Neural progenitor cell (in vitro differentiated cells): ENCODE measurements at regions not wholly inside any gene's neighbourhood (a gene's known extent, or its start where the extent isn't known, plus 50 kb on each side); places are given as distances from the start of the nearest gene placed in this dataset.

Experiments
- DNase-seq: peaks from one replicate; pipeline ENCODE4 v3.0.0-alpha.2; 2016; ENCODE audit warnings: low spot score
- H2AFZ ChIP-seq: fragments of 200-600 bp; sonication (generic); replicated peaks from 2 replicates; pipeline ENCODE4 v1.6.1; 2016; ENCODE audit warnings: antibody characterized with exemption
- H3F3A ChIP-seq: fragments of 200-600 bp; sonication (generic); 2 replicates; pipeline ENCODE4 v1.6.1; 2016; ENCODE audit warnings: antibody characterized with exemption, low read depth
- H3K27ac ChIP-seq: fragments of 200-600 bp; sonication (generic); 2 replicates; pipeline ENCODE4 v1.5.1; 2016; ENCODE audit warnings: mild to moderate bottlenecking
- H3K27me3 ChIP-seq: fragments of 200-600 bp; sonication (generic); 2 replicates; pipeline ENCODE4 v1.6.1; 2016; ENCODE audit warnings: mild to moderate bottlenecking, moderate library complexity
- H3K36me3 ChIP-seq: fragments of 200-600 bp; sonication (generic); 2 replicates; pipeline ENCODE4 v1.5.1; 2016
- H3K4me1 ChIP-seq: fragments of 200-600 bp; sonication (generic); 2 replicates; pipeline ENCODE4 v1.6.1; 2016; ENCODE audit warnings: mixed run types
- H3K4me2 ChIP-seq: fragments of 200-600 bp; sonication (generic); 2 replicates; pipeline ENCODE4 v1.6.1; 2016
- H3K4me3 ChIP-seq: fragments of 200-600 bp; sonication (generic); 2 replicates; pipeline ENCODE4 v1.5.1; 2016
- H3K79me2 ChIP-seq: fragments of 200-600 bp; sonication (generic); 2 replicates; pipeline ENCODE4 v1.6.1; 2016; ENCODE audit warnings: low read depth
- H3K9ac ChIP-seq: fragments of 200-600 bp; sonication (generic); 2 replicates; pipeline ENCODE4 v1.6.1; 2016
- H3K9me3 ChIP-seq: fragments of 200-600 bp; sonication (generic); 2 replicates; pipeline ENCODE4 v1.5.1; 2016; ENCODE audit warnings: low read depth
- H4K20me1 ChIP-seq: fragments of 200-600 bp; sonication (generic); 2 replicates; pipeline ENCODE4 v1.6.1; 2016; ENCODE audit warnings: low read depth
- H3K27ac Mint-ChIP-seq: 3 replicates; pipeline ENCODE4 v1.8.0; 2021; ENCODE audit warnings: mixed read lengths
- H3K27me3 Mint-ChIP-seq: 2 replicates; pipeline ENCODE4 v1.8.0; 2022; ENCODE audit warnings: low read depth, mild to moderate bottlenecking, inconsistent platforms, moderate library complexity, mixed read lengths; ENCODE audit not compliant: insufficient read depth
- H3K36me3 Mint-ChIP-seq: 3 replicates; pipeline ENCODE4 v1.8.0; 2021; ENCODE audit warnings: mixed read lengths
- H3K4me1 Mint-ChIP-seq: 3 replicates; pipeline ENCODE4 v1.8.0; 2021; ENCODE audit warnings: mixed read lengths
- H3K4me3 Mint-ChIP-seq: 3 replicates; pipeline ENCODE4 v1.8.0; 2021; ENCODE audit warnings: mild to moderate bottlenecking, moderate library complexity, mixed read lengths
- H3K9me3 Mint-ChIP-seq: 3 replicates; pipeline ENCODE4 v1.8.0; 2020; ENCODE audit warnings: mixed read lengths
- CTCF ChIP-seq: fragments of 200-600 bp; sonication (generic); IDR thresholded peaks from 2 replicates; pipeline ENCODE4 v1.5.1; 2017; ENCODE audit warnings: antibody characterized with exemption, mild to moderate bottlenecking
- EZH2 ChIP-seq: fragments of 200-600 bp; sonication (generic); IDR thresholded peaks from 2 replicates; pipeline ENCODE4 v1.6.1; 2017; ENCODE audit warnings: antibody characterized with exemption, mild to moderate bottlenecking, moderate library complexity
- EZH2phosphoT487 ChIP-seq: fragments of 200-600 bp; sonication (generic); IDR thresholded peaks from 2 replicates; pipeline ENCODE4 v1.6.1; 2017; ENCODE audit warnings: antibody characterized with exemption

- Histone ChIP-seq H2AFZ (no peak overlapping the region), H3K4me2 (no peak overlapping the region), H3K4me3 (no peak overlapping the region), H3K4me1 (no peaks in the 10 kb centered on the region), H3K27ac (no peak overlapping the region), H3F3A (no peaks in the 10 kb centered on the region), H3K36me3 (no peaks in the 10 kb centered on the region), H4K20me1 (no peaks in the 10 kb centered on the region), H3K9ac (no peak overlapping the region), H3K9me3 (no peaks in the 10 kb centered on the region), H3K27me3 (no peaks in the 10 kb centered on the region), H3K79me2 (no peaks in the 10 kb centered on the region)
- peaks cover 7% of the 10 kb centered on the region for H3K4me1 Mint-ChIP-seq
- peaks cover 2% of the 10 kb centered on the region for H3K9me3 Mint-ChIP-seq
- peaks cover 6% of the 10 kb centered on the region for H3K27me3 Mint-ChIP-seq
- no peak for DNase-seq
- H3K36me3 Mint-ChIP-seq, result peaks cover 2% of the 10 kb centered on the region
- no peak overlapping the region for H3K4me3 Mint-ChIP-seq
- TF ChIP-seq EZH2phosphoT487 (no peak), EZH2 (no peak), CTCF (no peak)
- H3K27ac Mint-ChIP-seq, result no peak overlapping the region
Measured at GRCh38 chr1:60136395-60136794, 62.8 kb upstream of the C1orf87 start.

DNA sequence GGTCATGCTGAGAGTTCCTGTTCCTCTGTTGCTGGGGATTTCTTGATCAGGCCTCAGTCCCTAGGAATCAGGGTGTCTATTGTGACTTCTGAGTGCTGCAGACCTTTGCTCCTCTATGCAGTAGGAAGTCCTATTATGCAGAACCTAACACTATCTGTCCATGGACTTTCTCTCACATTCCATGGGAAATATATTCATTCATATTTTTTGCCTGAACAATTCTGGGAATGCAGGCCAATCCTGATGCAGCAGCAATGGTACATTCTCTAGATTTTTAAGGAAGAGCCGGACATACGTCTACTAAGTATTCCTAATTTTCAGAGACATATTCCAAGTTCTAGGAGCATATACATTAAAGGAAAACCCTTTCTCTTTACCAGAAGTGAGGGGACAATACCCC, 61.1 kb upstream of the C1orf87 start:
- no peak overlapping the region for H2AFZ ChIP-seq
- H3K27me3 ChIP-seq, result no peaks in the 10 kb centered on the region
- peaks cover 2% of the 10 kb centered on the region for H3K9me3 Mint-ChIP-seq
- DNase-seq, result no peak
- H3K36me3 Mint-ChIP-seq, result peaks cover 2% of the 10 kb centered on the region
- no peaks in the 10 kb centered on the region for H3K36me3 ChIP-seq
- H3K4me3 ChIP-seq, result no peak overlapping the region
- no peaks in the 10 kb centered on the region for H3K79me2 ChIP-seq
- no peaks in the 10 kb centered on the region for H3F3A ChIP-seq
- H3K4me1 Mint-ChIP-seq, result peaks cover 7% of the 10 kb centered on the region
- no peak overlapping the region for H3K4me3 Mint-ChIP-seq
- no peaks in the 10 kb centered on the region for H4K20me1 ChIP-seq
- H3K27ac ChIP-seq, result no peak overlapping the region
- no peak overlapping the region for H3K9ac ChIP-seq
- peaks cover 3% of the 10 kb centered on the region for H3K27me3 Mint-ChIP-seq
- H3K4me1 ChIP-seq, result no peaks in the 10 kb centered on the region
- no peak for TF ChIP-seq EZH2phosphoT487
- TF ChIP-seq EZH2, result no peak
- TF ChIP-seq CTCF, result no peak
- no peak overlapping the region for H3K4me2 ChIP-seq
- no peaks in the 10 kb centered on the region for H3K9me3 ChIP-seq
- H3K27ac Mint-ChIP-seq, result no peak overlapping the region

GRCh38 chr1:60133848-60134247, 60.3 kb upstream of the C1orf87 start:
- Histone ChIP-seq H3K4me2 (no peak overlapping the region), H4K20me1 (no peaks in the 10 kb centered on the region), H3K4me1 (no peaks in the 10 kb centered on the region), H3K36me3 (no peaks in the 10 kb centered on the region), H3K79me2 (no peaks in the 10 kb centered on the region), H3K27ac (no peak overlapping the region), H2AFZ (no peak overlapping the region), H3K27me3 (no peaks in the 10 kb centered on the region), H3K9me3 (no peaks in the 10 kb centered on the region), H3F3A (no peaks in the 10 kb centered on the region), H3K4me3 (no peak overlapping the region), H3K9ac (no peak overlapping the region)
- peaks cover 7% of the 10 kb centered on the region for H3K4me1 Mint-ChIP-seq
- peaks cover 2% of the 10 kb centered on the region for H3K9me3 Mint-ChIP-seq
- TF ChIP-seq EZH2 (no peak), CTCF (no peak), EZH2phosphoT487 (no peak)
- H3K27ac Mint-ChIP-seq, result no peak overlapping the region
- DNase-seq, result no peak
- H3K4me3 Mint-ChIP-seq, result no peak overlapping the region
- peaks cover 2% of the 10 kb centered on the region for H3K36me3 Mint-ChIP-seq
- H3K27me3 Mint-ChIP-seq, result peaks cover 3% of the 10 kb centered on the region
